Stimulated activated naive CD8-positive, alpha-beta T cell treated with anti-CD3 and anti-CD28 coated beads, Interleukin-15, Interleukin-2, amounts not matched to agents 100 U/mL and 50 U/mL, for 24 hours (primary cell): ENCODE measurements at regions not wholly inside any gene's neighbourhood (a gene's known extent, or its start where the extent isn't known, plus 50 kb on each side); places are given as distances from the start of the nearest gene placed in this dataset.
A peak's percentile ranks its signal among the peaks of the same experiment; 100 is the strongest.

Experiments used
- ATAC-seq: fragments of 150-1000 bp; cut with Tn5 transposase; one replicate; pipeline ENCODE4 v1.10.0; 2021
- DNase-seq: peaks from one replicate; pipeline ENCODE4 v3.0.0; 2021

DNA sequence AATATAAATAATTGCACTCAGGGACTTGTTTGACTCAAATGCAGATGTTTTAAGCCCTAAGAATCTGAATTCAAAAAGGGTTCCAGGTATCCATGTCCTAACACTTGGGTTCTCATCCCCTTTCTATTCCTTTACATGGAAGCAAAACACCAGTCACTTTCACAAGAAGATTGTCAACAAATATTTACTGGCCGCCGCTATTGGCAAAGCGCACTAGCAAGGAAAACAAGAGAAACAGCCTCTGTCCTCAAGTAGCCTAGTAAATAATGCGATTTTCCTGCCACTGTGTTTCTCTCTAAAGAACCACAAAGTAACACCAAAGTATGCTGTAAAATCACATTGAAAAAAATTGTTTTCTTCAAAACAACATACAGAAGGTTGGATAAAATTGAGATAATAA lies 66.7 kb upstream of the EZH2 start:
- ATAC-seq (no peak), DNase-seq (no peak)

DNA sequence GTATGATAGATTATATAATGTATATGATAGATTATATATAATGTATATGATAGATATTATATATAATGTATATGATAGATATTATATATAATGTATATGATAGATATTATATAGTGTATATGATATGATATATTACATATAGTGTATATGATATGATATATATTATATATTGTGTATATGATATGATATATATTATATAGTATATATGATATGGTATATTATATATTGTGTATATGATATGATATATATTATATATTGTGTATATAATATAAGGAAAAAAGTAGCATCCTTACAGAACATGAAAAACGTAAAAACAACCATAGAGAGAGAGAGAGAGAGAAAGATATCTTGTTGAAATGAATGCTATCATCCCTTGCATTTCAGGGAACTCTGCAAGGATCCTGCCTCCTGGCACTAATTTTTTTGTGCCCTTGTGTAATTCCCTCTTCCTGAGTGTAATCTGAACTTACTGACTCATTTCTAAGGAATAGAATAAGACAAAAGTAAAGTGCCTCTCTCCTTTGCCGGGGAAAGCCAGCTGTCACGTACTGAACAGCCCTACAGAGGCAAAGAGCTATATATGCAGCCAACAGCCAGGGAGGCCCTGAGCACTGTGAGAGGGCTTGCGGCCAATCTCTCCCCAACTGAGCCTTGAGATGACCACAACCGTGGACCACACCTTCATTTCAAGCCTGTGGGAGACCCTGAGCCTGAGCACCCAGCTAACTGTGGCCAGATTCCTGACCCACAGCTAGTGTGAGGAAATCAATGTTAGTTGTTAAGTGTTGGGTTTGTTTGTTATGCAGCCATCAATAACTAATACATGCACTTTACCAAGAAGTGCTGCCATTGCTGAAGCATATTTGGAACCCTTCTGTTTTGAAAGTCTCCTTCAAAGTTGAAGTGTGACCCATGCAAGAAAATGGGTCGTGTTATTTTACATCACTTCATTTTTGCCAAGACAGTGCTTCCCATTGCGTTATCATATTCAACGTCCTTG lies 61.1 kb upstream of the EZH2 start:
- DNase-seq (no peak), ATAC-seq (no peak)

DNA sequence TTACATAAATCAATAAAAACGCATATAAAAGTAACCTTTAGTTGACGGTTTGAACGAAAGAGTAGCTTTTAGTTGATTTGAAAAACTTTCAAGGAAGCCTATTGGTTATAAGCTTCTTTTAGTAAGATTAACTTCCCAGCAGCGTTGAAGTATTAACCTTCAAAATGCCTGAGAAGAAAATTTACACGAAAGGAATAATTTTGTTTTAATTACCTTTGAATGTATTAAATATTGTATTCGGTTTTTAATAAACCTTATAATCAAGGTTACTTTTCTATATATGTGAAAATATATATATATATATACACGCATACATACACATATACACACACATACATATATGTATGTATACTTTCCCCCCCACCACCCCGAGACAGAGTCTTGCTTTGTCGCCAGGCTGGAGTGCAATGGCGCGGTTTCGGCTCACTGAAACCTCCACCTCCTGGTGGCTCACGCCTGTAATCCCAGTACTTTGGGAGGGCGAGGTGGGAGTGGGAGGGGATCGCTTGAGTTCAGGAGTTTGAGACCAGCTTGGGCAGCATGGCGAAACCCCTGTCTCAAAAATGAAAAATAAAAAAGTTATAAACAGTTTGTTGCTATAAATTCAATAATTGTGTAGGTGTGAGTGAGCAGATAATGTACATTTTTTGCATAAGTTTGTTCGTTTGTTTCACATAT lies 57.6 kb upstream of the EZH2 start:
- DNase-seq = peak; percentile 70

DNA sequence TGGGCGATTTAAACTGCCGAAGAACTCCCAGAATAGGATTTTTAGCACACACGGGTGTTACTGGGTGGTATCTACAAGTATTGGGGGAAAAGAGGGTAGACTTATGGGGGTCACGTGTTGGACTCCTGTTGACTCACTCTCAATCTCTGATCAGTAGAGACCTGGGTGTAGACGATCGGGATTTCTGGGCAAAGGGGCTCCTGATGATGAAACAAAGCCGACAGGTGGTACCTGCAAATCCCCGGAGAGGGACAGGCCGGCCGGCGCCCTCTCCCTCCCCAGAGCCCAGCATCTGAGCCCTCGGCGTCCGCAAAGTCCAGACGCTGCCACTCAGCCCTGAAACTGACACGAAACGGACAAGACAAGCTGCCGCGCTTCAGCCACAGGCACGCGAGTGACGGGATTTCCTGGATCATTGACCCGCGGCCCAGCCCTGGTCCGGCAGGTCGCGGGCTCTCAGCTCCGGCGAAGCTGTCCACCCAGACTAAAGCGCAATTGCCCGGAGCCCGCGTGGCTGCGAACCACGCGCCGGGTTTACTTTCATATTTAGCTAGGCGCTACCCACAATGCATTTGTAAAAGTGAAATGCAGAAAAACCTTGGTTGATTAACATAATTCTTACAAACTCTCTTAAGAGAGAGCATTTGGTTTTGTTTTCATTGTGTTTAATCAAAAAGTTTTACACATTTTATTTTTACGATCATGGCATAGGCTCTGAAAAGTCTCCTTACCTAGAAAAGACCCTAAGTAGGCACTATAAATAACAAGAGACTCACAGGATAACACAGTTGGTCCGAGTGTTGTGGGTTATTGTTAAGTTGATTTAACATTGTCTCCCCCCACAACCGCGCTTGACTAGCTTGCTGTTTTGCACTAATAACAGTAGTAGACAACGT lies 56.9 kb upstream of the EZH2 start:
- ATAC-seq (peak; percentile 85), DNase-seq (peak; percentile 70)

More for the DNA sequence above, 57.6 kb upstream of the EZH2 start:
- ATAC-seq = peak; percentile 55

DNA sequence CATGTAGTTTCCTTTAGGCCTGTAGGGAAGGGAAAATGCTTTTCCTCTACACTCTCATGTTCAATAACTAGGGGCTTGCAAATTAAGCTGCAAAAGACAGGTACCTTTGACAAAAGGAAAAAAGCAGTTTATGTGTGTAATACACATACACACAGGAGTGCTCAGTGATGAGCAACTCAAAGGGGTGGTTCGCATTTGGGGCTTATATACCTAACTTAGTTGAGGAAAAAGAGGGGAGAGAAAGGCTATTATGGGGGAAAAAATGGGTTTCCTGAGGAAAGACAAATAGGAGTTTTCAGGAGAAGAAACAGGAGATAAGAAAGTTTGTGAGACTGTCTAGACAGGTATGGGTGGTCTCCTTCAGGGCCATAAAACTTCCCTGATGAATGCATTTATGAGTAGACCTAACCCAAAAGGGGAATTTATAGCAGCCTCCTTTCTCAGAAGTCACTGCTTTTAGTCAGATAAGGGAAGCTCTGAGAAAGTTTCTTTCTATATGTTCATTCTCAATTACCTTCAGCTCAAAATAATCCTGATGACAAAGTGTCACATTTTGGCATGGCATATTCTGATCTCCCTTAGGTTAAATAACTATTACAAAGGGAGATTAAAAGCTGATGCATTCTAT lies 55.2 kb upstream of the EZH2 start:
- DNase-seq (no peak), ATAC-seq (peak; percentile 65)

DNA sequence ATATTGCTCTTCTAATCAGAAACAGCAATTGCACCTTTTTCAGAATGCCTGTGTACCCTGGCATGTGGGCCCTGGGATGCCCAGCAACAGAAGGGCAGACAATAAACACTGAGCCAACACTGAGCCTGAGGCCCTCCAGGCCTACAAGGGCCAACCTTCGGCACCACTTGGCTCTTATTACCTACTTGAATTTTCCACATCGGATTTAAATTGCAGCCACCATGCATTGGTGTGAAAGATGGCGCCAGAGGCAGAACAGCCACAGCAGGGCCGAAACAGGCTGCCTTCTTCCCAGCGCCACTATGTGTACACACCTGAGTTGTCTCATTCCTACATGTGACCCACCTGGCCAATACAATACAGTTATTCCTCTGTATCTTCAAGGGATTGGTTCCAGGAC lies 51.4 kb upstream of the EZH2 start:
- DNase-seq (no peak), ATAC-seq (no peak)
